AG10803 (cell line): ENCODE measurements at regions not wholly inside any gene's neighbourhood (a gene's known extent, or its start where the extent isn't known, plus 50 kb on each side); places are given as distances from the start of the nearest gene placed in this dataset.
"Not testable (repeated sequence)": the region's sequence is repeated elsewhere in the genome, so short reads cannot be mapped to it uniquely, and the experiment has no call there.

ENCODE experiments used
- DNase-seq: peaks from one replicate; pipeline ENCODE4 v3.0.0; 2010; ENCODE audit warnings: low read depth
- H3K4me3 ChIP-seq: 2 replicates; pipeline ENCODE4 v1.5.1; 2011; ENCODE audit warnings: mild to moderate bottlenecking, low read length, control low read depth
- TF ChIP-seq, protein P1 (sequence below): conservative IDR thresholded peaks from 2 replicates; pipeline ENCODE4 v1.5.1; 2011; ENCODE audit warnings: mild to moderate bottlenecking, low read length, control low read depth, inconsistent platforms

GRCh38 chr5:44160369-44160768 lies 228.9 kb downstream of the FGF10 start:
- TF ChIP-seq, protein P1, sequence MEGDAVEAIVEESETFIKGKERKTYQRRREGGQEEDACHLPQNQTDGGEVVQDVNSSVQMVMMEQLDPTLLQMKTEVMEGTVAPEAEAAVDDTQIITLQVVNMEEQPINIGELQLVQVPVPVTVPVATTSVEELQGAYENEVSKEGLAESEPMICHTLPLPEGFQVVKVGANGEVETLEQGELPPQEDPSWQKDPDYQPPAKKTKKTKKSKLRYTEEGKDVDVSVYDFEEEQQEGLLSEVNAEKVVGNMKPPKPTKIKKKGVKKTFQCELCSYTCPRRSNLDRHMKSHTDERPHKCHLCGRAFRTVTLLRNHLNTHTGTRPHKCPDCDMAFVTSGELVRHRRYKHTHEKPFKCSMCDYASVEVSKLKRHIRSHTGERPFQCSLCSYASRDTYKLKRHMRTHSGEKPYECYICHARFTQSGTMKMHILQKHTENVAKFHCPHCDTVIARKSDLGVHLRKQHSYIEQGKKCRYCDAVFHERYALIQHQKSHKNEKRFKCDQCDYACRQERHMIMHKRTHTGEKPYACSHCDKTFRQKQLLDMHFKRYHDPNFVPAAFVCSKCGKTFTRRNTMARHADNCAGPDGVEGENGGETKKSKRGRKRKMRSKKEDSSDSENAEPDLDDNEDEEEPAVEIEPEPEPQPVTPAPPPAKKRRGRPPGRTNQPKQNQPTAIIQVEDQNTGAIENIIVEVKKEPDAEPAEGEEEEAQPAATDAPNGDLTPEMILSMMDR = no peak
- no peak for DNase-seq
- H3K4me3 ChIP-seq = no peak overlapping the region

GRCh38 chr5:44150075-44150723 lies 239.0 kb downstream of the FGF10 start:
- H3K4me3 ChIP-seq = no peak overlapping the region
- TF ChIP-seq, protein P1 = no peak

GRCh38 chr5:44117947-44118346 lies 271.3 kb downstream of the FGF10 start:
- peak; percentile 11 for DNase-seq
- H3K4me3 ChIP-seq = not testable (repeated sequence)

More at GRCh38 chr5:44150075-44150723, 239.0 kb downstream of the FGF10 start:
- no peak for DNase-seq

- not testable (repeated sequence) for DNase-seq, H3K4me3 ChIP-seq
These were observed 281.0 kb downstream of the FGF10 start for GRCh38 chr5:44108232-44108631.

DNA sequence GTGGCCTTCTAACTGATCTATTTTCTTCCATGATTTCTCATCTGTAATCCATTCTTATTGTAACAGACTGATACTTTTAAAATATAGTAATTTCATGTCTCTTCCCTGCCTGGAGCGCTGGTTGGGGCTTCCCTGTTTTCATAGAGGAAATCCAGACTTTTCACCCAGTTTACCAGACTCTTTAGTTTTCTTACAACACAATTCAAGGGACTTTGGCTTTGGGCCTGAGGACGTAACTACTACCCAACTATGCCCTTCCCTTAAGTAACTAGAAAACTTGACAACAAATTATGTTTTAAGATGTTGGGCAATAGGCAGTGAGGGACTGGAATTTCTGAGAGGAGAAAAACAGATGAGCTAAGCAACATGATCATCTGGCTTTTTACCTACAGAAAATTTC lies 289.6 kb downstream of the FGF10 start:
- no peak overlapping the region for H3K4me3 ChIP-seq
- TF ChIP-seq, protein P1 = no peak
- no peak for DNase-seq

DNA sequence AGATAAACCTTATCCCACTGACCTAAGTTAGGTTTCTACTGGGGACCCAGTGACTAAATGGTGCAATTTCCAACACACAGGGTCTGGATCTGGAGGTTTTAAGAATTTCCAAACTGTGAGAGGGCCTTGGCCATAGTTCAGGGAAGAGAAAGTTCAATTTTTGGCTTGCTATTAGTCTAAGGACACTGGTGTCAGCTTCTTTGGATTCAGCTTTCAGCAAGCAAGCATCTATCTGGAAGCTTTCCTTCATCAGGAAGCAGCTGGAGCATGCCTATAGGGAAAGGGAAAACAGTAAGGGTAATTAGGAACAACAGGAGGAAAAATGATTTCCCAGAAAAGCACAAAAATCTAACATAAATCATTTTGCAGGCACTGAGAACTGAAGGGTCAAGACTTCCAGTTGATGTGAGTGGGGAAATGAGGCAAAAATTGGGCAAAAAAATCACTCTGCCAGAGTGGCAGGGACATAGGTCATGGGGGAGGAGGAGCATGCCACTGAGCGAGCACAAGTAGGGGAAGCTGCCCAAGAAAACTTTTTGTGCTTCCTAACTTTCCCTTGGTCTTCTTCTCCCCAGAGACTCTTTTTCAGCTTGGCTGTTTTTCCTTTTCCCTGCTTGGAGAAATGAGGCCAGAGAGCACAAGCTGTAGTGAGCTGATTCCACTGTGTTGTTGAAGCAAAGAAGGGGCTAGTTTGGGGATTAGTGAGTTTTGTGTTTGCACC lies 299.6 kb downstream of the FGF10 start:
- no peak overlapping the region for H3K4me3 ChIP-seq
- TF ChIP-seq, protein P1 = no peak
- no peak for DNase-seq

GRCh38 chr5:44085083-44085482 lies 304.1 kb downstream of the FGF10 start:
- no peak overlapping the region for H3K4me3 ChIP-seq
- TF ChIP-seq, protein P1 = no peak
- DNase-seq = no peak

DNA sequence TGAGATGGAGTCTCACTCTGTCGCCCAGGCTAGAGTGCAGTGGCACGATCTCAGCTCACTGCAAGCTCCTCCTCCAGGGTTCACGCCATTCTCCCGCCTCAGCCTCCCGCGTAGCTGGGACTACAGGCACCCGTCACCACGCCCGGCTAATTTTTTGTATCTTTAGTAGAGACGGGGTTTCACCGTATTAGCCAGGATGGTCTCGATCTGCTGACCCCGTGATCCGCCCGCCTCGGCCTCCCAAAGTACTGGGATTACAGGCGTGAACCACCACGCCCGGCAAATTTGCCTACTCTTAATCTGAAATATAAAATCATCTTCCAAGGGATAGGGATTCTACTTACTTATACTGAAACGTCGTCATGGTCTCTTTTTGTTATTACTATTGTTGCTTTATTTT lies 314.7 kb downstream of the FGF10 start:
- H3K4me3 ChIP-seq, DNase-seq: not testable (repeated sequence)
